GM23248 (cell line): ENCODE measurements at regions not wholly inside any gene's neighbourhood (a gene's known extent, or its start where the extent isn't known, plus 50 kb on each side); places are given as distances from the start of the nearest gene placed in this dataset.

Experiments
- DNase-seq: peaks from one replicate; pipeline ENCODE4 v3.0.0-alpha.2; 2015
- H2AFZ ChIP-seq: fragments of 200-600 bp; sonication (generic); 2 replicates; pipeline ENCODE4 v1.6.1; 2016; ENCODE audit warnings: antibody characterized with exemption
- H3F3A ChIP-seq: fragments of 200-600 bp; sonication (generic); 2 replicates; pipeline ENCODE4 v1.6.1; 2016; ENCODE audit warnings: mild to moderate bottlenecking, antibody characterized with exemption, mixed run types; ENCODE audit not compliant: insufficient read depth
- H3K27ac ChIP-seq: fragments of 200-600 bp; sonication (generic); 2 replicates; pipeline ENCODE4 v1.5.1; 2016; ENCODE audit warnings: mild to moderate bottlenecking
- H3K27me3 ChIP-seq: fragments of 200-600 bp; sonication (generic); replicated peaks from 2 replicates; pipeline ENCODE4 v1.6.1; 2016; ENCODE audit warnings: mild to moderate bottlenecking; ENCODE audit not compliant: insufficient read depth
- H3K36me3 ChIP-seq: fragments of 200-600 bp; sonication (generic); 2 replicates; pipeline ENCODE4 v1.6.1; 2016; ENCODE audit warnings: low read depth, mild to moderate bottlenecking
- H3K4me1 ChIP-seq: fragments of 200-600 bp; sonication (generic); 2 replicates; pipeline ENCODE4 v1.6.1; 2016; ENCODE audit warnings: mild to moderate bottlenecking; ENCODE audit not compliant: insufficient read depth
- H3K4me2 ChIP-seq: fragments of 200-600 bp; sonication (generic); one replicate; pipeline ENCODE4 v1.6.1; 2016; ENCODE audit warnings: mild to moderate bottlenecking; ENCODE audit not compliant: unreplicated experiment
- H3K4me3 ChIP-seq: fragments of 200-600 bp; sonication (generic); 2 replicates; pipeline ENCODE4 v1.5.1; 2016; ENCODE audit warnings: mild to moderate bottlenecking
- H3K79me2 ChIP-seq: fragments of 200-600 bp; sonication (generic); 2 replicates; pipeline ENCODE4 v1.6.1; 2016; ENCODE audit warnings: mild to moderate bottlenecking; ENCODE audit not compliant: insufficient read depth
- H3K9ac ChIP-seq: fragments of 200-600 bp; sonication (generic); 2 replicates; pipeline ENCODE4 v1.6.1; 2016; ENCODE audit warnings: mild to moderate bottlenecking
- H3K9me2 ChIP-seq: fragments of 200-600 bp; sonication (generic); 2 replicates; pipeline ENCODE4 v1.6.1; 2016; ENCODE audit warnings: mixed run types, mild to moderate bottlenecking, moderate library complexity; ENCODE audit not compliant: insufficient read depth
- H3K9me3 ChIP-seq: fragments of 200-600 bp; sonication (generic); one replicate; pipeline ENCODE4 v1.6.1; 2017; ENCODE audit warnings: low read depth
- H4K20me1 ChIP-seq: fragments of 200-600 bp; sonication (generic); 2 replicates; pipeline ENCODE4 v1.6.0; 2016; ENCODE audit not compliant: insufficient read depth
- EZH2 ChIP-seq: fragments of 200-600 bp; sonication (generic); IDR thresholded peaks from 2 replicates; pipeline ENCODE4 v1.6.1; 2018; ENCODE audit warnings: antibody characterized with exemption, mild to moderate bottlenecking; ENCODE audit not compliant: insufficient read depth, poor library complexity, severe bottlenecking
- EZH2phosphoT487 ChIP-seq: fragments of 200-600 bp; sonication (generic); IDR thresholded peaks from 2 replicates; pipeline ENCODE4 v1.6.1; 2018; ENCODE audit warnings: antibody characterized with exemption, moderate library complexity, mild to moderate bottlenecking, low read depth; ENCODE audit not compliant: insufficient read depth
- WGBS, 2 experiments: methylation state at CpG; one replicate each; pipeline ENCODE4 v1.1.6; 2015 to 2017; ENCODE audit warnings: low lambda C conversion rate in 2 of 2, low coverage in 1 of 2; ENCODE audit errors: missing lambda C conversion rate in 2 of 2; 5-methylcytosine and 5-hydroxymethylcytosine counted together
- in situ Hi-C: fragments of 300-500 bp; cut with MboI; formaldehyde crosslinking; loops from 2 replicates; pipeline ENCODE4 v1.15.0; 2020

DNA sequence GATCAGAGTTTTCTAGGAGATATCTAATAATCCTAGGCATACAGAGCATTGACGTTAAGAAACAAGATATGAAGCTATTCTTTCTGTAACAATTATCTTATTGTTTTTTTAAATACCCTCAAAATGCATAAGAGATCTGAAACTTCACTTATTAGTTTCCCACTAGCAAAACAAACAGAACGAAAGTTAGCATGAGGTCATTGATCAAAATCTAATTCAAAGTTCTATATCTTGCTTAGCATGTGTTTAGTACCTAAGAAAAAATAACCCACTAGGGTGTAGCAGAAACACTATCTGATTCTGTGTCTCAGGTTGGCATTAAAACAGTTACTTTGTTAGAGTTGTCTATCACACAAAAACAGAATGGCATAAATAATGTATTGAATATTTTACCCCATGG, 1288.4 kb downstream of the EPHA7 start:
- Histone ChIP-seq H3K4me3 (no peak overlapping the region), H2AFZ (no peak overlapping the region), H3K79me2 (no peaks in the 10 kb centered on the region), H3K9me3 (no peaks in the 10 kb centered on the region), H3K9me2 (no peaks in the 10 kb centered on the region), H3K4me2 (no peak overlapping the region), H3F3A (no peaks in the 10 kb centered on the region), H3K27me3 (no peaks in the 10 kb centered on the region), H3K36me3 (no peaks in the 10 kb centered on the region), H4K20me1 (no peaks in the 10 kb centered on the region), H3K4me1 (no peaks in the 10 kb centered on the region), H3K27ac (no peak overlapping the region), H3K9ac (no peak overlapping the region)
- in situ Hi-C loops, result no loop called here
- 8 to 9% methylated on average over 2 of the region's 2 CpGs for WGBS, 2 experiments
- TF ChIP-seq EZH2, result no peak
- no peak for TF ChIP-seq EZH2phosphoT487
- no peak for DNase-seq

DNA sequence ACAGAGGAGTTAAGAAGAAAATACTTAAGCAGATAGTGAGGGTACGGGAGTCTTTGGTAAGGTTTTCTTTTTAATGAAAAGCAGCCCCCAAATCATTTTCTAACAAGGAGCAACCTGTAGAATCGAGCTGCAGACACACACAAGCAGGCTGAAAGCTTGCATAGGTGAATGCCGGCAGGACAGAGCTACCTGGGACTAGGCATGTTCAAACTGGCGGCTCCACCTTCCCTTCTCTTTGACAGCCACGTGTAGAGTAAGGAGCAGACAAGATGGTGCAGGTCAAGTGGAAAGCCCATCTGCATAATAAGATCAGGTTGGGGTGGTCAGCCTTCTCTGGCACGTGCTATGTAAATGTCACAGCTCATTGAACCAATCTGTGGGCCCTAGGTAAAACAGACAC, 1292.4 kb downstream of the EPHA7 start:
- Histone ChIP-seq H3K4me3 (no peak overlapping the region), H3K9me3 (no peaks in the 10 kb centered on the region), H3K27me3 (no peaks in the 10 kb centered on the region), H3K4me1 (no peaks in the 10 kb centered on the region), H4K20me1 (no peaks in the 10 kb centered on the region), H3F3A (no peaks in the 10 kb centered on the region), H3K9ac (no peak overlapping the region), H3K79me2 (no peaks in the 10 kb centered on the region), H2AFZ (no peak overlapping the region), H3K36me3 (no peaks in the 10 kb centered on the region), H3K27ac (no peak overlapping the region), H3K4me2 (no peak overlapping the region), H3K9me2 (no peaks in the 10 kb centered on the region)
- in situ Hi-C loops, result no loop called here
- no peak for DNase-seq
- WGBS, 2 experiments, result 19 to 26% methylated on average over 6 of the region's 6 CpGs
- no peak for TF ChIP-seq EZH2phosphoT487
- TF ChIP-seq EZH2, result no peak

DNA sequence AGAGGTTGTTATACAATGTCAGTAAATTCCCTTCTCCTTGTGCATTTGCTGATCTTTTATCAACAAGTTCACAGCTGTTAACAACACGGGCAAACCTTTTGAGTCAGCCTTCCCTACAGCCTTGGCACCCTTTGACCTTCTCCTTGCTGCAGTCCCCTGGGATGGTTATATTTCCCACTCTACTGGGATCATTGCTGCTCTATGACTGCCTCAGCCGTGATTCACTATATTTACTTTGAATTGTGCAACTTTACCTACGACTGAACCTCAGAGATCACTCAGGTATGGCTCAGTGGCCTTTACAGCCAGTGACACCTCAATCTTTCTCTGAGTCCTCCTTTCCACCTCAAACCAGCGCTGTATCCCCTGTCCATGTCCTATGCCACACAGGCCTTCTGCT, 1293.3 kb downstream of the EPHA7 start:
- Histone ChIP-seq H3K27me3 (no peaks in the 10 kb centered on the region), H3K79me2 (no peaks in the 10 kb centered on the region), H4K20me1 (no peaks in the 10 kb centered on the region), H3K4me3 (no peak overlapping the region), H3F3A (no peaks in the 10 kb centered on the region), H3K27ac (no peak overlapping the region), H3K9me3 (no peaks in the 10 kb centered on the region), H2AFZ (no peak overlapping the region), H3K9me2 (no peaks in the 10 kb centered on the region), H3K4me1 (no peaks in the 10 kb centered on the region), H3K36me3 (no peaks in the 10 kb centered on the region), H3K9ac (no peak overlapping the region), H3K4me2 (no peak overlapping the region)
- 14 to 18% methylated on average over 4 of the region's 4 CpGs for WGBS, 2 experiments
- no peak for DNase-seq
- in situ Hi-C loops, result no loop called here
- TF ChIP-seq EZH2phosphoT487 (no peak), EZH2 (no peak)

DNA sequence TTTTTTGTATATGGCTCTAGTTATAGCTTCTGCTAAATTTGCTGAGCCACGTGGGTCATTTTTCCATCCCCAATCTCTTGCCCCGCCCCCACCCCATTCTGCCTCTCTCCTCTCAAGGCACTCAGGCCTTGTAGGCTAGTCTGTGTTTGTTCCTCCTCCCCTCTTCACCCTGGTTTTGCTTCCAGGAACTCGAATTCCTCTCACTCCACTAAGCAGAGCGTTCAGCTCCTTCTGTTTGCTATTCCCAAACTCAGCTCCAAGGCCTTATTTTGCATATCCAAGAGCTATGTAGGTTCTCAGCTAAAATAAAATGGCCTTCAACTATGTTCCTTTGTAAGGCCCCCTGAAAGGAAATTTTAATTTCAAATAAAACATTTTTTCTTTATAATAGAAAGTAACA, 1293.7 kb downstream of the EPHA7 start:
- Histone ChIP-seq H3K27ac (no peak overlapping the region), H3K4me2 (no peak overlapping the region), H3K79me2 (no peaks in the 10 kb centered on the region), H3K4me3 (no peak overlapping the region), H3K9me3 (no peaks in the 10 kb centered on the region), H3K9ac (no peak overlapping the region), H3K27me3 (no peaks in the 10 kb centered on the region), H2AFZ (no peak overlapping the region), H4K20me1 (no peaks in the 10 kb centered on the region), H3K36me3 (no peaks in the 10 kb centered on the region), H3K9me2 (no peaks in the 10 kb centered on the region), H3F3A (no peaks in the 10 kb centered on the region), H3K4me1 (no peaks in the 10 kb centered on the region)
- WGBS, 2 experiments, result 5 to 17% methylated on average over 3 to 4 of the region's 4 CpGs
- in situ Hi-C loops, result no loop called here
- no peak for TF ChIP-seq EZH2
- no peak for TF ChIP-seq EZH2phosphoT487
- no peak for DNase-seq

DNA sequence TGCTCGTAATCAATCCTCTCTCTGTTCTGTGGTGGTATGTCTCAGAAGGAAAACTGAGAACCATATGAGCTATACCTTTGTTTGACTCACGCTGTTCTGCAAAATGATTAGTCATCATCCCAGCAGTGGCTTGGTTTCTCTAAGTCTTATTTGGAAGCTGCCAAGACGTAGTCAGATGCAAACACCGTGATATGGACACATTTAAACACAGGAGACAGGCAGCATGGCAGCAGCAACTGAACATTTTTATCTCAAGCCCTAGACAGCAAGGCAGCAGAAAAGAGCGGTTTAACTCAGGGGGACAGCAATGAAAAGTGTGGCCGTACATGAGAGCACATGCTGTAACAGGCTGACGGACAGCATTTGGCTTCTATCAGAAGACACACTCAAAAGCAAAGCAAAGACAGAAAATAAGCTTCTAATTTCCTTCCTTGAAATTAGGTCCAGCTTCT, 1295.1 kb downstream of the EPHA7 start:
- H4K20me1 ChIP-seq, result no peaks in the 10 kb centered on the region
- WGBS, 2 experiments, result 12% methylated on average over 7 of the region's 7 CpGs
- H3K36me3 ChIP-seq, result no peaks in the 10 kb centered on the region
- no peak for TF ChIP-seq EZH2
- TF ChIP-seq EZH2phosphoT487, result no peak
- no peak for DNase-seq
- H3K4me3 ChIP-seq, result no peak overlapping the region
- no peaks in the 10 kb centered on the region for H3K9me2 ChIP-seq
- H3F3A ChIP-seq, result no peaks in the 10 kb centered on the region
- in situ Hi-C loops, result no loop called here
- H3K4me2 ChIP-seq, result no peak overlapping the region
- H3K27me3 ChIP-seq, result no peaks in the 10 kb centered on the region
- H3K4me1 ChIP-seq, result no peaks in the 10 kb centered on the region
- H3K9me3 ChIP-seq, result no peaks in the 10 kb centered on the region
- no peak overlapping the region for H2AFZ ChIP-seq
- H3K9ac ChIP-seq, result no peak overlapping the region
- H3K27ac ChIP-seq, result no peak overlapping the region
- no peaks in the 10 kb centered on the region for H3K79me2 ChIP-seq
